SK-N-MC (cell line): ENCODE measurements at regions not wholly inside any gene's neighbourhood (a gene's known extent, or its start where the extent isn't known, plus 50 kb on each side); places are given as distances from the start of the nearest gene placed in this dataset.

ENCODE experiments used
- EZH2 ChIP-seq: fragments of 200-600 bp; sonication (generic); IDR thresholded peaks from one replicate; pipeline ENCODE4 v1.6.1; 2017; ENCODE audit warnings: antibody characterized with exemption
- FOXP2 ChIP-seq: optimal IDR thresholded peaks from 2 replicates; pipeline ENCODE3; 2011; ENCODE audit warnings: mild to moderate bottlenecking, moderate library complexity; ENCODE audit not compliant: insufficient read depth; ENCODE audit errors: extremely low read length, control extremely low read depth
- POLR2AphosphoS5 ChIP-seq: IDR thresholded peaks from 2 replicates; pipeline ENCODE4 v1.6.1; 2012; ENCODE audit warnings: mild to moderate bottlenecking, low read depth, low read length, borderline replicate concordance

DNA sequence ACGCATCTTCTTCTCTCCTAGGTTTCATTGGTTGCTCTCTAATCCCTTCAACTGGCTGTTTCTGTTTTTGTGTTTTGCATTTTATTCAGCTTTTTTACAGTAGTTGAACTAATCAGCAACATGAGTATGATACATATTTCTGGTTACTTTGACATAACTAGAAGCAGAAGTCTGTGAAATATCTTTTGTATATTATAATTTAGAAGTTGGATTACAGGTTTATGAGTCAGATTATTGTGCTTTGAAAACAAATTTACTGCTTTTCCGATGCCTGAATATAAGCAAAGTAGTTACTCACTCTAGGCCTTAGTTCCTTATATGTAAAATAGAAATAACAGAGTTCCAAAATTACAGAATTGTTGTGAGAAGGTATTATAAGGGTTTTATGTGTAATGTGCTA lies 96.2 kb upstream of the MEOX2 start:
- TF ChIP-seq EZH2 (no peak), POLR2AphosphoS5 (no peak), FOXP2 (no peak)
